ENCODE measurements at regions not wholly inside any gene's neighbourhood (a gene's known extent, or its start where the extent isn't known, plus 50 kb on each side); places are given as distances from the start of the nearest gene placed in this dataset.
"Not testable (repeated sequence)": the region's sequence is repeated elsewhere in the genome, so short reads cannot be mapped to it uniquely, and the experiment has no call there.

GRCh38 chrX:51148848-51149247 lies 183.8 kb upstream of the NUDT10 start:
- DNase-seq (ENCODE audit: low spot score) = peak; percentile 20

GRCh38 chrX:51151734-51152133 lies 180.9 kb upstream of the NUDT10 start:
- peak; percentile 22 for DNase-seq (ENCODE audit: low spot score)

- no peak for DNase-seq (ENCODE audit: low spot score)
These were observed 177.5 kb upstream of the NUDT10 start for GRCh38 chrX:51155157-51155556.

- DNase-seq (ENCODE audit: low spot score) = no peak
These were observed 177.1 kb upstream of the NUDT10 start for GRCh38 chrX:51155566-51155965.

GRCh38 chrX:51158231-51158630 lies 174.4 kb upstream of the NUDT10 start:
- DNase-seq (ENCODE audit: low spot score) = no peak

- not testable (repeated sequence) for DNase-seq (ENCODE audit: low spot score)
These were observed 173.2 kb upstream of the NUDT10 start for GRCh38 chrX:51159378-51159777.

GRCh38 chrX:51163730-51164129 lies 168.9 kb upstream of the NUDT10 start:
- no peak for DNase-seq (ENCODE audit: low spot score)

GRCh38 chrX:51178356-51178900 lies 154.2 kb upstream of the NUDT10 start:
- DNase-seq (ENCODE audit: low spot score) = not testable (repeated sequence)

GRCh38 chrX:51179805-51180204 lies 152.8 kb upstream of the NUDT10 start:
- DNase-seq (ENCODE audit: low spot score) = not testable (repeated sequence)

- no peak for DNase-seq (ENCODE audit: low spot score)
These were observed 150.1 kb upstream of the NUDT10 start for GRCh38 chrX:51182545-51182944.

GRCh38 chrX:51192104-51192503 lies 140.5 kb upstream of the NUDT10 start:
- DNase-seq (ENCODE audit: low spot score) = no peak

- DNase-seq (ENCODE audit: low spot score) = peak; percentile 15
These were observed 117.4 kb upstream of the NUDT10 start for GRCh38 chrX:51215266-51215665.

GRCh38 chrX:51215856-51216255 lies 116.8 kb upstream of the NUDT10 start:
- no peak for DNase-seq (ENCODE audit: low spot score)

GRCh38 chrX:51242212-51242611 lies 90.4 kb upstream of the NUDT10 start:
- DNase-seq (ENCODE audit: low spot score) = no peak

- no peak for DNase-seq (ENCODE audit: low spot score)
These were observed 75.1 kb upstream of the NUDT10 start for GRCh38 chrX:51257490-51257889.

- not testable (repeated sequence) for DNase-seq (ENCODE audit: low spot score)
These were observed 70.4 kb upstream of the NUDT10 start for GRCh38 chrX:51262271-51262670.

GRCh38 chrX:51272638-51273037 lies 60.0 kb upstream of the NUDT10 start:
- no peak for DNase-seq (ENCODE audit: low spot score)

GRCh38 chrX:51281758-51282318 lies 50.8 kb upstream of the NUDT10 start:
- DNase-seq (ENCODE audit: low spot score) = no peak

All from SW480 (cell line).